GM19328 (cell line): ENCODE measurements at regions not wholly inside any gene's neighbourhood (a gene's known extent, or its start where the extent isn't known, plus 50 kb on each side); places are given as distances from the start of the nearest gene placed in this dataset.

Experiments
- ATAC-seq: cut with Tn5 transposase; IDR thresholded peaks from one replicate; pipeline ENCODE4 v1.9.1; 2021; ENCODE audit warnings: mild to moderate bottlenecking, moderate library complexity; ENCODE audit not compliant: unreplicated experiment

GRCh38 chr15:31801152-31801551 lies 229.2 kb upstream of the CHRNA7 start:
- no peak for ATAC-seq

DNA sequence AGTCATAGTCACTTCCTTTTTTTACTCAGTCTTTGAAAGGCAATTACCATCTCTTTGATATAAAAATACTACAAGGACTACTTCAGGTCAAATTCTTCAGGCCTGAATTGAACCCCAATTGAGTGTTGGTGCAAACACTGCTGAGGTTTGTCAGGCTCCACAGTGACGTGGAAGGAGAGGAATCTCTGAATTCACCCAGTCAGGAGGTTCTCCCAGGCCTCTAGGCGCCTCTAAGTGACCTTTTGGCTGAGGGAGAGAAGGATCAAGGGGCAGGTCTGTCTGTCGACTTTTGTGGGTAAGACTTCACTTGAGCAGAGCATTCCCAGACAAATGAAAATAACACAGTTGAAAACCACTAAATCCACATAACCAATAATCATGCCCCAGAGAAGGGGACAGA lies 227.6 kb upstream of the CHRNA7 start:
- no peak for ATAC-seq

DNA sequence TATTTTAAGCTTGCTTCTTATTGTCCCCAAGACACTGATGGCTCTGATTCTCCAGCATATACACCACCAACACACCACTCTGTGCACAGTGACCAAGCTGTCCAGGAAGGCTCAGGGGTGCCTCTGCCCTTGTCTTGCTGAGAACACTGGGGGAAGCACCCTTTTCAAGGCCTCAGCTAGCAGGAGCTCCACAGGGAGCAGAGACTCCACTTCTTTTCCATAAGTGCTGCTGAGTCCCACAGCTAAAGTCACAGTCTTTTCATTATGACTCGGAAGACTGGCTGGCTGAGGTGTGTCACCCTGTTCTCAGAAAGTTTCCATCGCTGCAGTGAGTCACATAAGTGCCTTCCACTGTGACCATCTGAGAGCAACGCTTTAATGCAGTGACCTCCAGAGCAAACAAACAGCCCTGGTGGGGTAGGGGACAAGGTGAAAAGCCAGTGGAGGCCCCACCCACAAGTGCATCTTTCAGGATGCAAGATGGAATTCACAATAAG lies 226.9 kb upstream of the CHRNA7 start:
- ATAC-seq: no peak

GRCh38 chr15:31805090-31805662 lies 225.1 kb upstream of the CHRNA7 start:
- ATAC-seq: no peak

GRCh38 chr15:31806106-31806505 lies 224.2 kb upstream of the CHRNA7 start:
- no peak for ATAC-seq

GRCh38 chr15:31811641-31812040 lies 218.7 kb upstream of the CHRNA7 start:
- ATAC-seq: no peak

- no peak for ATAC-seq
These were observed 216.2 kb upstream of the CHRNA7 start for GRCh38 chr15:31814082-31814481.

DNA sequence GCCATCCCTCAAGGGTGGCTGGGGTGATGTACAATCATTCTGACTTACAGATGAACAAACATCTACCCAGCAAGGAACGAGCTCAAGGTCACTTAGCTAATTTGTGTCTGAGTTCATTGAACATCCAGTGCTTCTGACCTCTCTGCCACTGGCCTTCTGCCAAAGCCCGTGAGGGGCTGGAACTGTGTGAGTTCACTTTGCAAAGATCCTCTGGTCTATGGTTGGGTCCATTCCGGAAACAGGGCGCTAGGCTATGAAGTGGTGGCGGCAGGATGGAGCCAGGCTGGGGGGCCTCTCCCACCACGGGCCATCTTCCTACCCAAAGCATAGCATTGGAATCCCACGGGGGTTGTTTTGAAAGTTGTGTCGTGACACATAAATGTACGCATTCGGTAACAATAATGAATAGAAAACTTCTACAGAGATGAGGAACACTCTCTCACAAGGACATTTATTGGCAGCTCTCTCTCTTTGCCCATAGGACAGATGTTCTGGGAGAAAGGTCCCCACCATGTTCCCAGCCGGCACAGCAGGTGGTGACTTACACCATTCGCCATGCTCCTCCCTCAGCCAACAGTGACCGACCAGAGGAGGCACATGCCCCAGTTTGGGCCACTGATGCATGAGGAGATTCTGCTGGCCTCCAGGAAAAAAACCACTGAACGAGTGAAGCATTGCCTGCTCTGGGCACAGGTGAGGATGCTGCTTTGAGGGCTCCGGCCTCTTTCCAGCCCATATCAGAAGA lies 214.7 kb upstream of the CHRNA7 start:
- ATAC-seq: no peak

DNA sequence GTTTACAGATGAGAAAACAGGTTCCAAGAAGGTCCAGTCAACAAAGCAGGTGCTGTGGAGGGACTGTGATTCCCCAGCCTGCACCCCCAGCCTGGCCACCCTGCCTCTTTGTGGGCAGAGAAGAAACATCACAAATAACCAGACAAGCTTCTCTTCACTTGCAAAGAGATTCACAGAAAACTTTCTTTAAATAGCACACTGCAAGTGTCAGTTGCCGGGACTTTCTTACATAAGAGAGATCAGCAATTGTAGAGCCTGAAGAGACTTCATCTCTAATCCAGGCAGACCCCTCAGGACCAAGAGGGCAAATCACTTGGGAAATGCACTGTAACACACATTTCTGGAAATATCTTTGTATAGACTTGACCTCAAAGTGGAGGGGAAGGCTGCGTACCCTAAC lies 207.9 kb upstream of the CHRNA7 start:
- ATAC-seq: no peak

- ATAC-seq: no peak
These were observed 206.3 kb upstream of the CHRNA7 start for GRCh38 chr15:31824024-31824423.

DNA sequence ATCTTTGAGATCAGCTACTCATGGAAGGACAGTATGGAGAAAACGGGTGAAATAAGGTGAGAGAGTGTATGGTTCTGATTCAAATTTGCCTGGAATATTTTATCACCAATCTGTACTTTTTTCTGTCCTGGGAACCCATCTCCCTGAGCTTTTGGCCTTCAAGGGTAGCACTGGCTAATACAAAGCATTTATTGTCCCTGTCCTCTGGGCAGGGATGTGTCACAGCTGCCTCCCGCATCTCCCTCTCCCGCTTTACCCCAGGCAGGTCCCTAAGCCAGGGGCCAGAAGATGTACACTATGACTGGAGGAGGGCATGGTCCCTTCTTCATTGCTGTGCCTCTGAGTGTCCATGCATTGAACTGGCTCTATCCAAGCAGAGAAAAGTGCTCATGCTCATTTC lies 201.7 kb upstream of the CHRNA7 start:
- no peak for ATAC-seq

GRCh38 chr15:31830591-31830990 lies 199.7 kb upstream of the CHRNA7 start:
- no peak for ATAC-seq

GRCh38 chr15:31831596-31831995 lies 198.7 kb upstream of the CHRNA7 start:
- no peak for ATAC-seq

GRCh38 chr15:31834654-31835053 lies 195.7 kb upstream of the CHRNA7 start:
- no peak for ATAC-seq

DNA sequence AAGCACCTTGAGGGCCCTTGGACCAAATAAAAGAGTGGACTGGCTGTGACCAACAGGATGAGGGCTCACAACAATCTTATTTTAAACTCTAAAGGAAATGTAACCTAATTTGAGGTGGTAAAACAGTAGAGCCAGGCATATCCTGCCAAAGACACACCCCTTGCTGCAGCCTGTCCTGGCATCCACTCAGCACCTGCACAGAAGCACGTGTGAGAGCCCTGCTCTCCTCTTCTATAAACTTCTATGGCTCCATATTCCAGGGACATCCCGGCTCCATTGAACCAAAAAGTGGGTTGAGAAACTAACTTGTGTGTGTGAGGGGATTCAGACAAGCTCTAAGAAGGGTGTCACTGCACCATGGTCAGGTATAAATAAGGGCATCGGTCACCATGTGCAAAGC lies 190.9 kb upstream of the CHRNA7 start:
- no peak for ATAC-seq

- ATAC-seq: no peak
These were observed 189.4 kb upstream of the CHRNA7 start for GRCh38 chr15:31840849-31841476.

DNA sequence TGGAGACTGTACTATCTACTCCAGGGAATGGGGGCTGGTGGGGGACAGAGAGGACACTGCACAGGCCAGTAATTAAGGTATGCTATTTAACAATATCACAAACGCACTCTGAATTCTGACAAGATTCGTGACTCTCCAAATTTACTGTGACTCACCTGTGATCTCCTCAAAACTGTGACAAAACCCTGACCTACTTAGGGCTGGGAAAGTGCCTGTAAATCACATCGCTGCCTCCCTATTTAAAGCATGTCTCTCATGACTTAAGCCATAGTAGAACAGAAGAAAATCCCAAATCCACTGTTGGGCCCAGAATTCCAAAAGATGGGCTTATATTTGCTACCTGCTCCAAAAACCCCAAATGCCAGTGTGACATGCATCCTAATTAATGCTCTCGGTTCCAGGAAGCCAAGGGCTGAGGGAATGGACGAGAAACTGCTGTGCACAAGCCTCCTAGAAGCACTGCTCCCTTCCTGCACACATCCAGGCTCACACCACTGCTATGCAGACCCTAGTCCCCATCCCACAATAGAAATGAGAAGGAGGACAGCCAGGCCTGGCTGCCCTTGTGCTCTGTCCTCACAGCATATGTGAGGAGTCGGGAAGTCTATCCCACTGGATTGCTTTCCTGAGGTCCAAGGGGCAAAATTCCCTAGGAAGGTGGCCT lies 187.7 kb upstream of the CHRNA7 start:
- no peak for ATAC-seq

DNA sequence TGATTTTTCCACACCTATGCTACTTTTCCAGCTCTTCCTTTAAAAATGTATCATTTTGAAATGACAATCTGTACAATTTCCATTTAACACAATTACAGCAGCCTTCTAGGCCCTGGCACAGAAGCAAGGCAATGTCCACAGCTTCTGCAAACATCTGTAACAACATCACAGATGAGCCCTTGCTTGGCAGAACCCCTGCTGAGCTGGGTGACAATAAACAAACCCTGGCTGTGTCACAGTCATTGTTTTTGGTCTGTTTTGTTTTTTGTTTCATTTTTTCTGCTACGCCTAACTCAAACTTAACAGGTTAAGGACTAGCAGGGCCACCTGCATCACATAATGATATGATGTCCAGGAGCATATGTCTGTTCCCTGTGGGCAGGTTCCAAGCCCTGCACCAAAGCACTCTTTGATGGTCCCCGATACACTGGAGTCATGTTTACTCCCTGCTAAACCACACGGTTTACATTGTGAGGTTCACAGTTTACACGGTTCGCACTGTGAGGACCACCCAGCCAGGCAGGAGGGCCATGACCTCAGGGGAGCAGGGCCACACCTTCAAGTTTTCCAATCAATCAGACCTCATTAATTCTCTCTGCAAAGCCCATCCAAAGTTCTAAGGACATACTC lies 186.8 kb upstream of the CHRNA7 start:
- ATAC-seq: no peak

DNA sequence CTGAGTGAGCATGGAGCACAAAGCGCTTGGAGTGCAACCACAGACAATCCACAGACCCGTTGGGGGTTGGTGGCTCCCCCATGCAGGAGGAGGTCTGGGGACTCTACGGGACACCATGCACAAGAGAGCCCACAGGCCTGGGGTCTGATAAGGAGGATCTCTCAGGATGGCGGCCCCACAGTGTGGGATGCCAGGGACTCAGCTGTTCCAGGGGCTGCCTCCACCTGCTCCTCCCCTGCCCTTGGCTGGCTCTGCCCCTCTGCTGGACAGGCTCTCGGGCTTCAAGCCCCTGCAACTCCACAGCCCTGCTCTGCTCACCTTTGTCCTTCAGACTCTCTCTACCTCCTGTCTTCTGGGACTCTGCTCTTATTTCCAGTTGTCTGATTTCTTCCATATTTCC lies 184.5 kb upstream of the CHRNA7 start:
- ATAC-seq: no peak

GRCh38 chr15:31847961-31848360 lies 182.4 kb upstream of the CHRNA7 start:
- no peak for ATAC-seq

- no peak for ATAC-seq
These were observed 181.7 kb upstream of the CHRNA7 start for GRCh38 chr15:31848621-31849020.
